OCI-LY7 (cell line): ENCODE measurements at regions not wholly inside any gene's neighbourhood (a gene's known extent, or its start where the extent isn't known, plus 50 kb on each side); places are given as distances from the start of the nearest gene placed in this dataset.

Experiments
- BruUV-seq: library from RNA; stranded (reverse); fragments of 400-500 nt; replicated peaks from 2 replicates; lab custom pipeline; 2021; lab: Mats Ljungman, UMichigan
- CTCF ChIA-PET: fragments of 300-600 bp; sonication (Branson Sonifier 250); formaldehyde crosslinking; loops from one replicate; lab custom pipeline; 2022; ENCODE audit warnings: antibody characterized with exemption; ENCODE audit not compliant: unreplicated experiment; lab: Charles Lee
- POLR2A ChIA-PET: fragments of 300-600 bp; sonication (Branson Sonifier 250); formaldehyde crosslinking; loops from one replicate; lab custom pipeline; 2022; ENCODE audit warnings: antibody characterized with exemption; lab: Charles Lee
- DNase-seq: peaks from one replicate; pipeline ENCODE4 v3.0.0-alpha.2; 2015; ENCODE audit warnings: low spot score
- H2AFZ ChIP-seq: fragments of 200-600 bp; sonication (generic), shearing (Covaris generic); 2 replicates; pipeline ENCODE4 v1.6.1; 2014; ENCODE audit warnings: mild to moderate bottlenecking, antibody characterized with exemption, low read length, moderate library complexity
- H3K27ac ChIP-seq: fragments of 200-600 bp; sonication (generic); 2 replicates; pipeline ENCODE4 v1.5.1; 2014; ENCODE audit warnings: mixed run types, low read depth, mild to moderate bottlenecking, moderate library complexity, low read length, inconsistent platforms; ENCODE audit not compliant: poor library complexity, severe bottlenecking
- H3K36me3 ChIP-seq: fragments of 200-600 bp; sonication (generic); 2 replicates; pipeline ENCODE4 v1.6.1; 2014; ENCODE audit warnings: mild to moderate bottlenecking, antibody characterized with exemption, low read length, moderate library complexity, mixed read lengths; ENCODE audit not compliant: insufficient read depth
- H3K4me1 ChIP-seq: fragments of 200-600 bp; sonication (generic); 2 replicates; pipeline ENCODE4 v1.5.1; 2014; ENCODE audit warnings: mild to moderate bottlenecking, low read length; ENCODE audit not compliant: insufficient read depth, poor library complexity, severe bottlenecking
- H3K4me2 ChIP-seq: fragments of 200-600 bp; sonication (generic); 2 replicates; pipeline ENCODE4 v1.6.1; 2014; ENCODE audit warnings: mild to moderate bottlenecking, low read length
- H3K4me3 ChIP-seq: fragments of 200-600 bp; sonication (generic); 2 replicates; pipeline ENCODE4 v1.5.1; 2014; ENCODE audit warnings: mild to moderate bottlenecking, low read depth, low read length; ENCODE audit not compliant: poor library complexity, severe bottlenecking
- H3K79me2 ChIP-seq: fragments of 200-600 bp; sonication (generic); 2 replicates; pipeline ENCODE4 v1.6.1; 2016; ENCODE audit warnings: low read depth, mild to moderate bottlenecking, low read length, moderate library complexity, mixed read lengths; ENCODE audit not compliant: insufficient read depth
- H3K9me2 ChIP-seq: fragments of 200-600 bp; sonication (generic); 2 replicates; pipeline ENCODE4 v1.6.1; 2016; ENCODE audit warnings: mild to moderate bottlenecking, low read length, mixed read lengths; ENCODE audit not compliant: insufficient read depth
- H3K9me3 ChIP-seq: fragments of 200-600 bp; sonication (generic); 2 replicates; pipeline ENCODE4 v1.6.1; 2014; ENCODE audit warnings: mild to moderate bottlenecking, mixed run types, low read length, mixed read lengths
- H4K20me1 ChIP-seq: fragments of 200-600 bp; sonication (generic); 2 replicates; pipeline ENCODE4 v1.6.1; 2014; ENCODE audit warnings: mild to moderate bottlenecking, antibody characterized with exemption, low read length, moderate library complexity, mixed read lengths; ENCODE audit not compliant: insufficient read depth
- EZH2phosphoT487 ChIP-seq: fragments of 200-600 bp; sonication (generic); IDR thresholded peaks from 2 replicates; pipeline ENCODE4 v1.6.1; 2018; ENCODE audit warnings: low read depth, borderline replicate concordance, mild to moderate bottlenecking, mixed run types, antibody characterized with exemption, low read length, moderate library complexity, mixed read lengths
- intact Hi-C: fragments of 100-400 bp; cut with micrococcal nuclease; formaldehyde crosslinking; loops from one replicate; pipeline ENCODE4 v1.10.0; 2022; ENCODE audit not compliant: unreplicated experiment
- TF ChIP-seq, protein P1 (sequence below): fragments of 200-600 bp; sonication (generic); conservative IDR thresholded peaks from 2 replicates; pipeline ENCODE4 v1.5.1; 2014; ENCODE audit warnings: mild to moderate bottlenecking, antibody characterized with exemption, low read length, moderate library complexity, mixed read lengths

DNA sequence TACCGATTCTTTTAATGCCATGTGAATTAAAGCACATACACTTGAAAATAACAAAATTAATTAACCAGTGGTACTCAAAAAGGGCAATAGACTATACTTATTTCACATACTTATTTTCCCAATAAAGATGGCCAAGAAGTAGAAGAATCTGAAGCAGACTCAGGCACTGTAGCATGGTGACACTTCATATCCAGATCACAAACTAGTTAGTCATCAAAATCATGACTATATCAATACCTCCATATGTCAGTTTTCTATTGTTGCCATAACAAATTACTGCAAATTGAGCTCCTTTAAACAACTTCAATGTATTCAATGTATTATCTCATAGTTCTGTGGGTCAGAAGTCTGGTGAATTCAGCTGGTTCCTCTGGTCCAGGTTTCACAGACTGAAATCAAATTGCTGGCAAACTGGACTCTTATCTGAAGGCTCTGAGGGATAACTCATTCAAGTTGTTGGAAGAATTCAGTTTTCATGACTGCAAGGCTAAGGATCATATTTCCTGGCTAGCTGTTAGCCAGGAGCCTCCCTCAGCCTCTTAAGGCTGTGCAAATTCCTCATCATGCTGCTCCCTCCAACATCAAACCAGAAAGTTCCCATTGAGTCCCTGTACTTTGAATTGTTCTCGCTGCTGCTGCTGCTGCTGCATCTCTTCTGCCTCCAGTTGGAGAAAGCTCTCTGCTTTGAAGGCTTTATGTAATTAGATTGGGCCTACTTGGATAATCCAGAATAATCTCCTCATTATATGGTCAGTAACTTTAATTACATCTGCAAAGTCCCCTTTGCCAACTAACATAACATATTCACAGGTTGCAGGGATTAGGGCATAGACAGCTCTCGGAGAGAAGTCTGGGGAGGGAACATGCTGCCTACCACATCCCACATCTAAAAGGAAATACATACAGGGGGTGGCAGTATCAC lies 91.5 kb downstream of the MRPL39 start:
- Histone ChIP-seq H3K4me3 (no peak overlapping the region), H3K27ac (no peak overlapping the region), H3K36me3 (no peaks in the 10 kb centered on the region), H2AFZ (no peak overlapping the region), H4K20me1 (no peaks in the 10 kb centered on the region), H3K9me3 (no peaks in the 10 kb centered on the region), H3K4me1 (no peaks in the 10 kb centered on the region), H3K4me2 (no peak overlapping the region), H3K79me2 (no peaks in the 10 kb centered on the region), H3K9me2 (no peaks in the 10 kb centered on the region)
- no peak for DNase-seq
- no peak for TF ChIP-seq EZH2phosphoT487
- TF ChIP-seq, protein P1, sequence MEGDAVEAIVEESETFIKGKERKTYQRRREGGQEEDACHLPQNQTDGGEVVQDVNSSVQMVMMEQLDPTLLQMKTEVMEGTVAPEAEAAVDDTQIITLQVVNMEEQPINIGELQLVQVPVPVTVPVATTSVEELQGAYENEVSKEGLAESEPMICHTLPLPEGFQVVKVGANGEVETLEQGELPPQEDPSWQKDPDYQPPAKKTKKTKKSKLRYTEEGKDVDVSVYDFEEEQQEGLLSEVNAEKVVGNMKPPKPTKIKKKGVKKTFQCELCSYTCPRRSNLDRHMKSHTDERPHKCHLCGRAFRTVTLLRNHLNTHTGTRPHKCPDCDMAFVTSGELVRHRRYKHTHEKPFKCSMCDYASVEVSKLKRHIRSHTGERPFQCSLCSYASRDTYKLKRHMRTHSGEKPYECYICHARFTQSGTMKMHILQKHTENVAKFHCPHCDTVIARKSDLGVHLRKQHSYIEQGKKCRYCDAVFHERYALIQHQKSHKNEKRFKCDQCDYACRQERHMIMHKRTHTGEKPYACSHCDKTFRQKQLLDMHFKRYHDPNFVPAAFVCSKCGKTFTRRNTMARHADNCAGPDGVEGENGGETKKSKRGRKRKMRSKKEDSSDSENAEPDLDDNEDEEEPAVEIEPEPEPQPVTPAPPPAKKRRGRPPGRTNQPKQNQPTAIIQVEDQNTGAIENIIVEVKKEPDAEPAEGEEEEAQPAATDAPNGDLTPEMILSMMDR: no peak
- intact Hi-C loops: no loop called here
- no TSS peak for BruUV-seq
- CTCF ChIA-PET: no interaction called here
- POLR2A ChIA-PET: no interaction called here

DNA sequence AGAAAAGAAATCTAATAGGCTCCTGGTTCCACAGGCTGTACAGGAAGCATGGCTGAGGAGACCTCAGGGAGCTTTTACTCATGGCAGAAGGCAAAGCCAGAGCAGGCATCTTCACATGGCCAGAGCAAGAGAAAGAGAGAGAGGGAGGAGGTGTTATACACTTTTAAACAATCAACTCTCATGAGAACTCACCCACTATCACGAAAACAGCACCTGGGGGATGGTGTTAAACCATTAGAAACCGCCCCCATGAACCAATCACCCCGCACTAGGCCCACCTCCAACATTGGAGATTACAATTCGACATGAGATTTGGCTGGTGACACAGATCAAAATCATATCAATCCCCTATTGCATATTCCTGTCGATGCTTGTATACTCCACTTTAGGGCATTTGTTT lies 93.5 kb downstream of the MRPL39 start:
- no TSS peak for BruUV-seq
- no peak overlapping the region for H2AFZ ChIP-seq
- no peak for DNase-seq
- no peak for TF ChIP-seq EZH2phosphoT487
- TF ChIP-seq, protein P1: no peak
- no peak overlapping the region for H3K4me2 ChIP-seq
- no peak overlapping the region for H3K4me3 ChIP-seq
- intact Hi-C loops: no loop called here
- ChIA-PET CTCF (no interaction called here), POLR2A (interaction anchor here (0.5 kb wide), 1 partner anchor 58 kb away, joined by 5 read pairs; no protein-coding TSS in a partner anchor)
- H3K36me3 ChIP-seq: no peaks in the 10 kb centered on the region
- H4K20me1 ChIP-seq: no peaks in the 10 kb centered on the region
- H3K9me3 ChIP-seq: no peaks in the 10 kb centered on the region
- H3K9me2 ChIP-seq: no peaks in the 10 kb centered on the region
- no peaks in the 10 kb centered on the region for H3K79me2 ChIP-seq
- no peaks in the 10 kb centered on the region for H3K4me1 ChIP-seq
- H3K27ac ChIP-seq: no peak overlapping the region
